ENCODE measurements at regions not wholly inside any gene's neighbourhood (a gene's known extent, or its start where the extent isn't known, plus 50 kb on each side); places are given as distances from the start of the nearest gene placed in this dataset.

DNA sequence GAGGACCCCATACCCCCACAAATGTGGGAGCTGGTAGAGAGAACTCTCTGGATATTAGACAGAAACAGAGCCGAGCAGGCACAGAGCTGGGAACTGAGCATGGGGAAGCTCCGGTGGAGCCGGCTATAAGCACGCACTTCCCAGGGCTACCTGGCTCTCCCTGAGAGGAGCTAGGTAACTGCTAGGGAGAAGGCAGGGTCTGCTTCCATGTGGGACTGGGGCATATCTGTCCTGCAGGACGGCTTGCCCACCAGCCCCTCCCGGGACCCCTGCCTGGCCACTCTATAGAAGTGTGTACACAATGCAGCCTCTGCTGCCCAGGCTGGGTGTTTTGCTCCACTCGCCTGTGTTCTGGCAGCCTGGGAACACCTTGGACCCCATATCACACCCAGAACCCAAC is 1537.0 kb upstream of the CDH9 start:
- H2BK120ac ChIP-seq (ENCODE audit: insufficient read depth, low read length, poor library complexity) = peak overlapping the region; percentile 46
- no peak overlapping the region for H3K4me2 ChIP-seq (ENCODE audit: low read length)
- no CpG with 5 or more reads among the region's 7 CpGs for WGBS (ENCODE audit: extremely low coverage, insufficient coverage, insufficient read length)
- H3K18ac ChIP-seq (ENCODE audit: low read length) = peak overlapping the region; percentile 21
- no peak overlapping the region for H3K23ac ChIP-seq (ENCODE audit: low read length)
- no peak overlapping the region for H3K4ac ChIP-seq (ENCODE audit: low read depth, low read length)
- no peaks in the 10 kb centered on the region for H3K27me3 ChIP-seq (ENCODE audit: insufficient read depth, low read length)
- peak overlapping the region; percentile 17 for H4K8ac ChIP-seq (ENCODE audit: low read depth, low read length)
- H3K36me3 ChIP-seq (ENCODE audit: control insufficient read depth in 1 of 2, insufficient read depth in 2 of 2, low read length in 2 of 2) = no peaks in the 10 kb centered on the region
- no peaks in the 10 kb centered on the region for H3K79me2 ChIP-seq (ENCODE audit: control insufficient read depth, insufficient read depth, low read length, poor library complexity)
- no peak overlapping the region for H4K12ac ChIP-seq (ENCODE audit: low read depth, low read length)
- no peak overlapping the region for H3K27ac ChIP-seq (ENCODE audit: low read depth, low read length)
- DNase-seq = no peak
- H3K9ac ChIP-seq (ENCODE audit: low read length) = no peak overlapping the region
- peak overlapping the region; percentile 72 for H2AK5ac ChIP-seq (ENCODE audit: low read length)
- H3K4me1 ChIP-seq (ENCODE audit: control insufficient read depth in 1 of 2, insufficient read depth in 2 of 2, low read length in 2 of 2) = no peaks in the 10 kb centered on the region
- H4K91ac ChIP-seq (ENCODE audit: low read depth, low read length) = peak overlapping the region; percentile 39
- no peak overlapping the region for H2AFZ ChIP-seq (ENCODE audit: insufficient read depth, low read length, poor library complexity)
- H3K14ac ChIP-seq (ENCODE audit: low read length) = peak overlapping the region; percentile 4
- H3K9me3 ChIP-seq (ENCODE audit: insufficient read depth, low read depth, low read length) = peaks cover 2% of the 10 kb centered on the region
- no peak overlapping the region for H3K4me3 ChIP-seq (ENCODE audit: low read depth, low read length)
- H2BK12ac ChIP-seq (ENCODE audit: low read length) = peak overlapping the region; percentile 52
- H3K79me1 ChIP-seq (ENCODE audit: low read length) = peaks cover 5% of the 10 kb centered on the region
- H2BK5ac ChIP-seq (ENCODE audit: low read depth, low read length, poor library complexity) = no peak overlapping the region

DNA sequence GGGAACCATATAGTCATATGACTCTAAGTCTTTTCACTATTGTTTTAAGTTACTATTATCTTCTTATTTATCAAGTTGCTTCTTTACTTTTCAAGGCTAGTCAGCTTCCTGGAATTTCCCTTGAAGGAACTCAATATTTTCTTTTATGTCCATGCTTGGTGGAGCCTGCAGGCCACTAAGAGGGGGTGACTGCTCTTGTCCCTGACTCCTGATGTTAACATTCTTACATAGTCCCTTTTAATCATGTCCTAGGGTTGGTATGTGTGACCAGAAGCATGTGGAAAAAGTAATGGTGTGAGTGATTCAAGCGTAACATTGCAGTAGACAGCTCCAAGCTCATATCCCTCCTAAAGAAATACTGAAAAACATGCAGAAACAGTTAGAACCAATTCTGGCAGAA is 1536.2 kb upstream of the CDH9 start:
- Histone ChIP-seq H4K91ac (ENCODE audit: low read depth, low read length) (no peak overlapping the region), H3K27me3 (ENCODE audit: insufficient read depth, low read length) (no peaks in the 10 kb centered on the region), H2AFZ (ENCODE audit: insufficient read depth, low read length, poor library complexity) (no peak overlapping the region), H3K23ac (ENCODE audit: low read length) (no peak overlapping the region), H2AK5ac (ENCODE audit: low read length) (no peak overlapping the region), H3K14ac (ENCODE audit: low read length) (no peak overlapping the region), H3K79me2 (ENCODE audit: control insufficient read depth, insufficient read depth, low read length, poor library complexity) (no peaks in the 10 kb centered on the region), H4K8ac (ENCODE audit: low read depth, low read length) (no peak overlapping the region), H3K9me3 (ENCODE audit: insufficient read depth, low read depth, low read length) (peaks cover 2% of the 10 kb centered on the region), H3K36me3 (ENCODE audit: control insufficient read depth in 1 of 2, insufficient read depth in 2 of 2, low read length in 2 of 2) (no peaks in the 10 kb centered on the region), H2BK12ac (ENCODE audit: low read length) (peak overlapping the region; percentile 87), H2BK120ac (ENCODE audit: insufficient read depth, low read length, poor library complexity) (no peak overlapping the region), H3K79me1 (ENCODE audit: low read length) (peaks cover 5% of the 10 kb centered on the region), H3K4me3 (ENCODE audit: low read depth, low read length) (no peak overlapping the region), H3K18ac (ENCODE audit: low read length) (no peak overlapping the region), H3K4me2 (ENCODE audit: low read length) (no peak overlapping the region), H2BK5ac (ENCODE audit: low read depth, low read length, poor library complexity) (no peak overlapping the region), H3K4ac (ENCODE audit: low read depth, low read length) (no peak overlapping the region), H3K27ac (ENCODE audit: low read depth, low read length) (no peak overlapping the region), H3K9ac (ENCODE audit: low read length) (no peak overlapping the region), H4K12ac (ENCODE audit: low read depth, low read length) (no peak overlapping the region), H3K4me1 (ENCODE audit: control insufficient read depth in 1 of 2, insufficient read depth in 2 of 2, low read length in 2 of 2) (no peaks in the 10 kb centered on the region)
- DNase-seq = no peak
- no CpG with 5 or more reads among the region's 1 CpG for WGBS (ENCODE audit: extremely low coverage, insufficient coverage, insufficient read length)

DNA sequence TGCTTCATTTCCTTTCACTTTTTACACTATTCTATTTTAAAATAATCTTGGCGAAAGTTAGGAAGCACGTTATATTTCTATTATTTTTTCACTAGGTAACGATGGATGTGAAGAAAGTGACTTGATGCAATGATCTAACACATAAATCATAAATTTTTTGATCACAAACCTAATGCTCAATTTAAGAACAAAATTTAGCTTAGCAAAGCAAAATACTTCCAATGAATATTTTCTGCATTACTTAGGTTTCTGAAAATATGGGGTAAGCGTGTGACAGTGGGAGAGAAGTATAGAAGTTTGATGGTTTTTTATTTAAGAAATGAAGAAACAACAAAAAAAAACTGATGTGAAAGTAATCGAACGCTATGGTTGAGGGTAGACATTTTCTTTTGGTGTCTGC is 1528.7 kb upstream of the CDH9 start:
- no peak overlapping the region for H3K14ac ChIP-seq (ENCODE audit: low read length)
- H3K4me3 ChIP-seq (ENCODE audit: low read depth, low read length) = no peak overlapping the region
- no peak overlapping the region for H2BK12ac ChIP-seq (ENCODE audit: low read length)
- 100% methylated on average over 3 of the region's 6 CpGs for WGBS (ENCODE audit: extremely low coverage, insufficient coverage, insufficient read length)
- no peaks in the 10 kb centered on the region for H3K79me1 ChIP-seq (ENCODE audit: low read length)
- H4K91ac ChIP-seq (ENCODE audit: low read depth, low read length) = no peak overlapping the region
- no peak overlapping the region for H3K18ac ChIP-seq (ENCODE audit: low read length)
- no peak overlapping the region for H2AFZ ChIP-seq (ENCODE audit: insufficient read depth, low read length, poor library complexity)
- H3K36me3 ChIP-seq (ENCODE audit: control insufficient read depth in 1 of 2, insufficient read depth in 2 of 2, low read length in 2 of 2) = no peaks in the 10 kb centered on the region
- H3K4me2 ChIP-seq (ENCODE audit: low read length) = no peak overlapping the region
- no peak overlapping the region for H3K9ac ChIP-seq (ENCODE audit: low read length)
- no peaks in the 10 kb centered on the region for H3K79me2 ChIP-seq (ENCODE audit: control insufficient read depth, insufficient read depth, low read length, poor library complexity)
- no peak overlapping the region for H2BK5ac ChIP-seq (ENCODE audit: low read depth, low read length, poor library complexity)
- H3K4me1 ChIP-seq (ENCODE audit: control insufficient read depth in 1 of 2, insufficient read depth in 2 of 2, low read length in 2 of 2) = no peaks in the 10 kb centered on the region
- H3K27me3 ChIP-seq (ENCODE audit: insufficient read depth, low read length) = no peaks in the 10 kb centered on the region
- no peak overlapping the region for H3K4ac ChIP-seq (ENCODE audit: low read depth, low read length)
- H3K9me3 ChIP-seq (ENCODE audit: insufficient read depth, low read depth, low read length) = no peaks in the 10 kb centered on the region
- no peak overlapping the region for H4K8ac ChIP-seq (ENCODE audit: low read depth, low read length)
- no peak overlapping the region for H4K12ac ChIP-seq (ENCODE audit: low read depth, low read length)
- no peak overlapping the region for H2AK5ac ChIP-seq (ENCODE audit: low read length)
- no peak overlapping the region for H3K27ac ChIP-seq (ENCODE audit: low read depth, low read length)
- no peak for DNase-seq
- no peak overlapping the region for H3K23ac ChIP-seq (ENCODE audit: low read length)
- no peak overlapping the region for H2BK120ac ChIP-seq (ENCODE audit: insufficient read depth, low read length, poor library complexity)

DNA sequence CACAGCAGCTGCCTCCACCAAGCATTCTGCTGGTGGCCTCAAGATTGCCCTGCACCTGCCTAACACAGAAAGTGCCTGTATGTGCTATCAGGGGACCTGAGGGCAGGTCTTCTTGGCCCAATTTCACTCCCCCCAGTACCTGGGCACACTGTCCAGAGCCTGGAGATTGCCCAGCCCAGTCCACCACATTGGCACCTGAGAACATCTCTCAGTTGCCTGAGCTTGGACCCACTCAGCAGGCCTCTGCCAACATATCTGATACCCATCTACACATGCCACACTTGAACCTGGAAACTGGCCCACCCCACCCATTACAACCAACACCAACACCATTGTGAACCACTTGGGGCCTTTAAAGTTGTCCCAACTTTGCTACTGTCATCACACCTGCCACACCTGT is 1523.1 kb upstream of the CDH9 start:
- H3K9me3 ChIP-seq (ENCODE audit: insufficient read depth, low read depth, low read length) = peaks cover 3% of the 10 kb centered on the region
- H2AK5ac ChIP-seq (ENCODE audit: low read length) = no peak overlapping the region
- H3K4ac ChIP-seq (ENCODE audit: low read depth, low read length) = no peak overlapping the region
- H3K23ac ChIP-seq (ENCODE audit: low read length) = no peak overlapping the region
- no peak overlapping the region for H2AFZ ChIP-seq (ENCODE audit: insufficient read depth, low read length, poor library complexity)
- no peaks in the 10 kb centered on the region for H3K79me2 ChIP-seq (ENCODE audit: control insufficient read depth, insufficient read depth, low read length, poor library complexity)
- no peak overlapping the region for H2BK120ac ChIP-seq (ENCODE audit: insufficient read depth, low read length, poor library complexity)
- no peak overlapping the region for H3K4me2 ChIP-seq (ENCODE audit: low read length)
- no peak overlapping the region for H4K8ac ChIP-seq (ENCODE audit: low read depth, low read length)
- no peak overlapping the region for H2BK5ac ChIP-seq (ENCODE audit: low read depth, low read length, poor library complexity)
- no peak for DNase-seq
- H3K79me1 ChIP-seq (ENCODE audit: low read length) = no peaks in the 10 kb centered on the region
- no peaks in the 10 kb centered on the region for H3K4me1 ChIP-seq (ENCODE audit: control insufficient read depth in 1 of 2, insufficient read depth in 2 of 2, low read length in 2 of 2)
- H3K4me3 ChIP-seq (ENCODE audit: low read depth, low read length) = no peak overlapping the region
- H4K91ac ChIP-seq (ENCODE audit: low read depth, low read length) = no peak overlapping the region
- no peak overlapping the region for H3K14ac ChIP-seq (ENCODE audit: low read length)
- H3K9ac ChIP-seq (ENCODE audit: low read length) = no peak overlapping the region
- no peak overlapping the region for H3K27ac ChIP-seq (ENCODE audit: low read depth, low read length)
- H3K18ac ChIP-seq (ENCODE audit: low read length) = no peak overlapping the region
- no peaks in the 10 kb centered on the region for H3K36me3 ChIP-seq (ENCODE audit: control insufficient read depth in 1 of 2, insufficient read depth in 2 of 2, low read length in 2 of 2)
- H4K12ac ChIP-seq (ENCODE audit: low read depth, low read length) = no peak overlapping the region
- H2BK12ac ChIP-seq (ENCODE audit: low read length) = no peak overlapping the region
- H3K27me3 ChIP-seq (ENCODE audit: insufficient read depth, low read length) = no peaks in the 10 kb centered on the region
